Stimulated activated CD4-positive, alpha-beta T cell treated with anti-CD3 and anti-CD28 coated beads, Interleukin-12 subunit alpha, Interleukin-12 subunit beta, amount 100 ng/mL, for 4 hours (primary cell): ENCODE measurements at regions not wholly inside any gene's neighbourhood (a gene's known extent, or its start where the extent isn't known, plus 50 kb on each side); places are given as distances from the start of the nearest gene placed in this dataset.

Experiments used
- DNase-seq: peaks from one replicate; pipeline ENCODE4 v3.0.0-alpha.2; 2020

GRCh38 chr5:168059131-168059530 lies 232.3 kb upstream of the WWC1 start:
- DNase-seq, result no peak

DNA sequence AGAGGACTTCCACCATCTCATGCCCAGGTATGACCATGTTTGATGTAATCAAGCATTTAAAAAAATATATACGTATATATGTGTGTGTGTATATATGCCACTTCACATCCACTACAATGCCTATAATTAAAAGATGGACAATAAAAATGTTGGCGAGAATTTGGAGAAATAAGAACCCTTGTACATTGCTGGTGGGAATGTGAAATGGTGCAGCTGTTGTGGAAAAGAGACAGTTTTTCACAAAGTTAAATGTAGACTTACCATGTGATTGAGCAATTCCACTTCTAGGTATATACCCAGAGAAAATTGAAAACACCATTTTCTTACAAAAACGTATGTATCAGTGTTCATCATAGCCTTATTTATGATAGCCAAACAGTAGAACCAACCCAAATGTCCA lies 229.2 kb upstream of the WWC1 start:
- DNase-seq, result no peak

DNA sequence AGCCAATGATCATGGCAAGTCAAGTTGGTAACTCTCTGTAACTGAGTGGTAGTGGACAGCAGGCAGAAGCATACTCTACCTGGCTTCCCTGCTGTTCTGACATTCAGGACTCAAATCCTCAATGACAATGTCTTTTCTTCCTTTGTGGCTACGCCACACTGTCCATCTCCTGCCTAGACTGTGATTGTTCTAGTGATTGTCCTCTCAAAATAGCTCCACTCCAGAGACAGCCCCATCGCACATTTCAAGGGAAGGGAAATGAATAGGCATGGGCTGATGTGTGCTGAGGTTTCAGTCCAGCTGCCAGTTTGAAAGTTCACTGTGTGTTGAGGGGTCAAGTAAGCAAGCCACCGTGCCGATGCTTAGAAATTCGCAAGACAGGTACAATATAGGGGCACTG lies 227.0 kb upstream of the WWC1 start:
- DNase-seq, result no peak

DNA sequence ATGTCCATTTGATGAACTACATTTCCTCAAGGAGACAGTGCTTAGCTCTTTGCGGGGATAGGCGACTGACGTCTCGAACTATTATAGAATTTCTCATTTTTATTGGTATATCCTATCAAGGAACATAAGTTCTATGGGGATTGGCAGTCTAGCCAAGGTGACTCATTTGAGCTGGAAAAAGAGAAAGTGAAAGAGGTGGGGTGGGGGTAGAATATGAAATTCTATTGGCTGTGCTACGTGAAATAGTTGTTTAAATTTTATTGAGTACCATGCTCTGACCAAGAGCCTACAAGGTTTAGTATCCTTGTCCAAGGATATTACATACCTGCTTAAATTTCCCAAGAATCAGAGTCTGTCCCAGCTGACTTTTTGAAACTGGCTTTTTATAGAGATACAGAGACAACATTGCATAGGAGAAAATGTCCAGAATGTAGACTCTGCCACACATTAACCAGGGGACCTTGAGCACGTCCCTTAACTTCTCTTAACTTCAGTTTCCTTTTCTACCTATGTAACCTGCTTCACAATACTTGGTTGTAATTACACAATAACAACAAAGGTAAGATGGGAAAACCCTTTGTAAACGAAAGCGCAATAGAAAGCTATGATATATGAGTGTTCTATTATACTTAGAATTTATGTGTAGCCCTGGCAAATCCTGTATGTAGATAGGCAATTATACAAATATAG lies 226.4 kb upstream of the WWC1 start:
- DNase-seq, result no peak

- no peak for DNase-seq
Measured at GRCh38 chr5:168066536-168067208, 224.8 kb upstream of the WWC1 start.

- no peak for DNase-seq
Measured at GRCh38 chr5:168070761-168071160, 220.7 kb upstream of the WWC1 start.

- no peak for DNase-seq
Measured at GRCh38 chr5:168072665-168073064, 218.8 kb upstream of the WWC1 start.

- no peak for DNase-seq
Measured at GRCh38 chr5:168073311-168073710, 218.1 kb upstream of the WWC1 start.

- DNase-seq, result no peak
Measured at GRCh38 chr5:168073991-168074800, 217.2 kb upstream of the WWC1 start.

GRCh38 chr5:168075387-168075786 lies 216.1 kb upstream of the WWC1 start:
- DNase-seq, result no peak

- no peak for DNase-seq
Measured at GRCh38 chr5:168076561-168076991, 214.9 kb upstream of the WWC1 start.

- DNase-seq, result no peak
Measured at GRCh38 chr5:168085261-168086031, 206.0 kb upstream of the WWC1 start.

DNA sequence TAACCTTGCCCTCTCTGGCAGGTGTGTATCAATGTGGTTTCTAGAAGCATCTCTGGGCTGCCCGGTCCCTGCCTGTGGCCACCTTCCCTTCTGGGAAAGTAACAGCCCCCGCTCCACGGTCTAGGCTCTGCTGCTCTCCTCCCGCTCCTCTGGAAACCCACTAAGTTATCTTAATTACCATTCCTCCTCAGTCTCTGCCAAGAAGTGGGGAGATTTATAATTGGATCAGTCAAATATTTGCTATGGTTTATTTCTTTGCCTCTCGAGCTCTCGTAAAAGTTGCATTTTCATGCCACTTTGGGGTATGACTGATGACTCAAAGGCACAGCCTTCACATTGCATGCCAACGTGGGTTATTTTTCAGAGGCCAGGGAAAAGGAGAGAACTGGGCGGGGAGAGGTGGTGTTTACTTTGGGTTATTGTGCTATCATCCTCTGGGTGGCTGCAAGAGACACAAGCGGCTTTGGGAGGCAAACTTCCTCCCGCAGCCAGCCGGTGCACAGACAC lies 205.3 kb upstream of the WWC1 start:
- no peak for DNase-seq

DNA sequence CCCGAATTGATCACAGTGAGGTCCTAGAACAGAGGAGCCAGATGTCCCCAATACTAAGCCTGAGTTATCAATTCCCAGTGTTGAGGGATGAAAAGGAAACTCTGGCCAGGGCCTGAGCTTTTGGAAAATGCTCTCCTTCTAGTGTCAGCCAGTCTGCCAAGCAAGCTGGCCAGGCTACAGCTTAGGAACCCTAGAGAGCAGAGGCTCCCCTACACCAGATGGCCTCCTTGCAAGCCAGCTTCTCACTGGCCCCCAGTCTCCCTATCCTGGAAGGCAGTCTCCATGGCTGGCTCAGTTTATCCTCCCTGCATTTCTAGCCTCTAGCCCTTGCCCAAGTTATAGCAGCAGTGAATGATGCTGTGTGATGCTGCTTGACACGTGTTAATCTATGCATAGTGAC lies 204.7 kb upstream of the WWC1 start:
- no peak for DNase-seq

DNA sequence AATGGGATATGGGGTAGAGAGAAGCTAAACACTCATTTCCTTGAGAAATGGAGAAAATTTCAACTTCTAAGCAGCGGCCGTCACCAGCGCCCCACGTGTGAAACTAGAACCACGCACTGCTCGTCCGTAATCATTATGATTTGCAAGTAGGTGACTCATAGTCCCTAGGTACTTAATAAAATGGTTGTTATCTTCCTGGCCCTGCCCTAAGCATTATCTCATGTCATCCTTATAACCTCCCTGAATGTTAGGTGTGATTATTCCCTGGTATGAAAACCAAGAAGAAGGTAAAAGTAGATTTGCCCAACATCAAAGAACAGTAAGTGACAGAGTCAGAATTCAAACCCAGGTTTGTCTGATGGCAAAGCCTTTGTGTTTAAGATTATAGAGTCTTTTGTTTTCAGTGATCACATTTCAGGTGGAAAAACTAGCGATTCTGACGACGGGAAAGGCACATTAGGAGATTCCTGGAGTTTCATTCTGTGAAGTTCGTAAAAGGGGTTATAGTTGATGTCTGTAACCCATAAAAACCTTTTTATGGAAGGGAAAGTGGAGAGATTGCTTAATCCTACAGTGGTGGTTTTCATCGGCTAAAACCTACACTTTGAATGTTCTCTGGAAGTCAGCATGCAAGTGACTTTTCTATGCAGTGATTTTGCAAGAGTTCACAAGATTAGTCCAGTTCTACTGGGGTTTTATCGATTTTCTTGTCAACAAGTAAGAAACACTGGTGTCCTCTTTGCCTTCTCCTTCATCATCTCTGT lies 202.9 kb upstream of the WWC1 start:
- DNase-seq, result no peak

GRCh38 chr5:168089201-168089887 lies 202.1 kb upstream of the WWC1 start:
- no peak for DNase-seq

GRCh38 chr5:168092209-168093185 lies 198.9 kb upstream of the WWC1 start:
- no peak for DNase-seq

- DNase-seq, result no peak
Measured at GRCh38 chr5:168093200-168093910, 198.1 kb upstream of the WWC1 start.

DNA sequence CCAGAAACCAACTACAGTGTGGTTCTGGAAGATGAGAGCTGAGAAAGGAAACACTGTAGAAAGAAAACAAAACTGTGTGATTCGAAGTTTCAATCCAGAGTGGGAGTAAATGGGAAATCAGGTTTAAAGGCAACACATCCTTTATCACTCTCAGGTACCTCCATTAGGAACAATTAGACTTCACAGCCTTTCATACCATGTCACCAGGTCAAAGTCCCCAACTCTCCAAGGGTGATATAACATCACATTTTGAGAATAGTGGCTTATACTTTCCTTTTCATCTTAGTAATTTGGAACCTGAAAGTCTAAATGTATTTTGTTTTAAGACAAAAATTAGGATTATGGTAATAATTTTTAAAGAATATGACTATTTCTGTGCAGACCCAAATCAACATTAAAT lies 194.9 kb upstream of the WWC1 start:
- no peak for DNase-seq
